K562 (cell line): ENCODE measurements at regions not wholly inside any gene's neighbourhood (a gene's known extent, or its start where the extent isn't known, plus 50 kb on each side); places are given as distances from the start of the nearest gene placed in this dataset.

Source experiments
- ATAC-seq: fragments of 200-7000 bp; cut with Tn5 transposase; 3 replicates; pipeline ENCODE4 v1.9.1; 2020; ENCODE audit warnings: moderate library complexity
- BruUV-seq: library from RNA; stranded (reverse); fragments of 400-500 nt; replicated peaks from 2 replicates; lab custom pipeline; 2021; lab: Mats Ljungman, UMichigan
- CTCF ChIA-PET: fragments of 300-600 bp; formaldehyde crosslinking; extraction: SDS; loops from one replicate; lab custom pipeline; 2021; ENCODE audit warnings: low intra/inter-chr PET ratio; lab: Yijun Ruan, JAX
- POLR2A ChIA-PET: fragments of 300-600, 350-650 bp; sonication (Branson Sonifier 250); formaldehyde crosslinking; extraction: SDS; loops from one replicate; lab custom pipeline; 2021; ENCODE audit warnings: antibody characterized with exemption, inconsistent platforms; lab: Yijun Ruan, JAX
- DNase-seq, 4 experiments: peaks; one replicate each; pipeline versions ENCODE4 v3.0.0 to v3.0.0-alpha.2; 2011 to 2018; ENCODE audit warnings: low spot score in 3 of 4, mixed read lengths in 3 of 4; ENCODE audit errors: extremely low read depth in 1 of 4
- FAIRE-seq: peaks from 2 replicates; lab custom pipeline; 2011; peaks lifted over from hg19 to GRCh38; lab: Jason Lieb, UNC
- H2AFZ ChIP-seq: 2 replicates; pipeline ENCODE4 v1.6.0; 2011; ENCODE audit warnings: low read depth, low read length, control low read depth, inconsistent platforms
- H3K27ac ChIP-seq: fragments of 200-600 bp; 3 replicates; pipeline ENCODE4 v1.8.0; 2011; ENCODE audit warnings: low read depth, mild to moderate bottlenecking, control low read depth, inconsistent platforms, low read length, moderate library complexity, mixed read lengths; ENCODE audit errors: extremely low read depth
- H3K27me3 ChIP-seq, 2 experiments: fragments of 300-600 bp in 1 of 2; 2 replicates in 1 of 2; 3 replicates in 1 of 2; pipeline versions ENCODE4 v1.6.0 to v1.8.0; 2011; ENCODE audit warnings: inconsistent platforms in 2 of 2, low read length in 2 of 2, mild to moderate bottlenecking in 1 of 2, mixed read lengths in 1 of 2, moderate library complexity in 1 of 2; ENCODE audit not compliant: control insufficient read depth in 2 of 2, insufficient read depth in 2 of 2
- H3K36me3 ChIP-seq: fragments of 300-600 bp; 3 replicates; pipeline ENCODE4 v1.8.0; 2011; ENCODE audit warnings: mild to moderate bottlenecking, low read length, inconsistent platforms; ENCODE audit not compliant: control insufficient read depth, insufficient read depth
- H3K4me1 ChIP-seq, 2 experiments: fragments of 200-600 bp in 1 of 2; replicated peaks in 1 of 2; 2 replicates in 1 of 2; 3 replicates in 1 of 2; pipeline versions ENCODE4 v1.5.1 to v1.8.0; 2011; ENCODE audit warnings: inconsistent platforms in 2 of 2, low read length in 2 of 2, mild to moderate bottlenecking in 1 of 2, mixed read lengths in 1 of 2, moderate library complexity in 1 of 2; ENCODE audit not compliant: control insufficient read depth in 2 of 2, insufficient read depth in 2 of 2
- H3K4me2 ChIP-seq: 2 replicates; pipeline ENCODE4 v1.6.1; 2011; ENCODE audit warnings: low read length, control low read depth, inconsistent platforms, mixed read lengths; ENCODE audit not compliant: insufficient read depth
- H3K4me3 ChIP-seq: fragments of 200-600 bp; sonication (generic), shearing (Covaris generic); 2 replicates; pipeline ENCODE4 v1.5.1; 2016; ENCODE audit warnings: control low read depth, inconsistent platforms
- H3K79me2 ChIP-seq: fragments of 200-600 bp; 3 replicates; pipeline ENCODE4 v1.8.0; 2011; ENCODE audit warnings: low read length, inconsistent platforms; ENCODE audit not compliant: control insufficient read depth, insufficient read depth
- H3K9ac ChIP-seq, 2 experiments: 2 replicates each; pipeline versions ENCODE4 v1.6.0 to v1.6.1; 2011; ENCODE audit warnings: low read depth in 2 of 2, low read length in 2 of 2, control low read depth in 1 of 2, inconsistent platforms in 1 of 2, mild to moderate bottlenecking in 1 of 2, mixed read lengths in 1 of 2; ENCODE audit not compliant: insufficient read depth in 1 of 2
- H3K9me1 ChIP-seq: one replicate; pipeline ENCODE4 v1.6.0; 2011; ENCODE audit warnings: inconsistent platforms, mild to moderate bottlenecking, low read length, moderate library complexity; ENCODE audit not compliant: control insufficient read depth, insufficient read depth
- H3K9me3 ChIP-seq: replicated peaks from 2 replicates; pipeline ENCODE4 v1.5.1; 2011; ENCODE audit warnings: low read depth, low read length, inconsistent platforms; ENCODE audit not compliant: control insufficient read depth, insufficient read depth
- H4K20me1 ChIP-seq: replicated peaks from 2 replicates; pipeline ENCODE4 v1.6.1; 2011; ENCODE audit warnings: low read length, inconsistent platforms, mixed read lengths; ENCODE audit not compliant: control insufficient read depth, insufficient read depth
- BRD9 ChIP-seq: fragments of 450-650 bp; IDR thresholded peaks from 2 replicates; pipeline ENCODE4 v1.6.1; 2018; ENCODE audit warnings: low read depth; ENCODE audit not compliant: partially characterized antibody
- CREBBP ChIP-seq: IDR thresholded peaks from one replicate; pipeline ENCODE4 v1.6.1; 2012; ENCODE audit warnings: low read depth, mild to moderate bottlenecking, control low read depth, inconsistent platforms, low read length
- DIDO1 ChIP-seq: fragments of 450-650 bp; IDR thresholded peaks from 2 replicates; pipeline ENCODE4 v1.6.1; 2016; ENCODE audit warnings: low read depth, missing biosample characterization, missing genetic modification characterization
- EP400 ChIP-seq: fragments of 450-650 bp; IDR thresholded peaks from 2 replicates; pipeline ENCODE4 v1.6.1; 2017; ENCODE audit warnings: antibody characterized with exemption, mild to moderate bottlenecking, moderate library complexity
- FOXK1 ChIP-seq: sonication (generic); formaldehyde crosslinking; IDR thresholded peaks from 2 replicates; pipeline ENCODE4 v1.8.0; 2022; ENCODE audit warnings: missing genetic modification reagents, mild to moderate bottlenecking, borderline replicate concordance
- HLTF ChIP-seq: fragments of 450-650 bp; IDR thresholded peaks from 2 replicates; pipeline ENCODE4 v1.6.1; 2016
- MECOM ChIP-seq: fragments of 250-450 bp; sonication (Bioruptor Pico); IDR thresholded peaks from 2 replicates; pipeline ENCODE4 v1.8.0; 2022; ENCODE audit warnings: inconsistent platforms
- NFE2L1 ChIP-seq: fragments of 450-650 bp; IDR thresholded peaks from 2 replicates; pipeline ENCODE4 v1.6.1; 2016; ENCODE audit warnings: missing genetic modification characterization, low read depth, mild to moderate bottlenecking, missing compliant biosample characterization, moderate library complexity, borderline replicate concordance
- NONO ChIP-seq, 2 experiments: fragments of 200-400 bp in 1 of 2; fragments of 450-650 bp in 1 of 2; formaldehyde crosslinking in 1 of 2; IDR thresholded peaks; 2 replicates each; pipeline ENCODE4 v1.6.1; 2017; ENCODE audit warnings: low read depth in 2 of 2, mild to moderate bottlenecking in 2 of 2, moderate library complexity in 2 of 2, low read length in 1 of 2
- POLR2B ChIP-seq: fragments of 450-650 bp; IDR thresholded peaks from 2 replicates; pipeline ENCODE4 v1.6.1; 2018; ENCODE audit warnings: low read depth; ENCODE audit not compliant: partially characterized antibody
- ZNF354B ChIP-seq: fragments of 250-450 bp; sonication (Bioruptor Pico); IDR thresholded peaks from 2 replicates; pipeline ENCODE4 v1.4.0; 2020
- WGBS: fragments of 100-300 bp; shearing (Covaris generic); methylation state at CpG from one replicate; pipeline ENCODE4 v1.1.6; 2016; ENCODE audit warnings: low coverage, mixed read lengths; ENCODE audit not compliant: insufficient coverage; ENCODE audit errors: missing lambda C conversion rate; 5-methylcytosine and 5-hydroxymethylcytosine counted together
- in situ Hi-C: fragments of 300-500 bp; cut with MboI; formaldehyde crosslinking; loops from 4 replicates; pipeline ENCODE4 v1.15.0; 2018; ENCODE audit warnings: inconsistent platforms, mixed read lengths
- intact Hi-C: fragments of 100-400 bp; cut with micrococcal nuclease; formaldehyde crosslinking; loops from 2 replicates; pipeline ENCODE4 v1.14.2; 2022
- TF ChIP-seq, protein P1 (sequence below): sonication (generic); formaldehyde crosslinking; IDR thresholded peaks from 2 replicates; pipeline ENCODE4 v1.8.0; 2023; ENCODE audit warnings: missing genetic modification reagents, mild to moderate bottlenecking, borderline replicate concordance
- TF ChIP-seq, protein P2 (sequence below): fragments of 250-450 bp; sonication (Bioruptor Pico); IDR thresholded peaks from 2 replicates; pipeline ENCODE4 v1.9.0; 2021; ENCODE audit warnings: mild to moderate bottlenecking, inconsistent platforms

DNA sequence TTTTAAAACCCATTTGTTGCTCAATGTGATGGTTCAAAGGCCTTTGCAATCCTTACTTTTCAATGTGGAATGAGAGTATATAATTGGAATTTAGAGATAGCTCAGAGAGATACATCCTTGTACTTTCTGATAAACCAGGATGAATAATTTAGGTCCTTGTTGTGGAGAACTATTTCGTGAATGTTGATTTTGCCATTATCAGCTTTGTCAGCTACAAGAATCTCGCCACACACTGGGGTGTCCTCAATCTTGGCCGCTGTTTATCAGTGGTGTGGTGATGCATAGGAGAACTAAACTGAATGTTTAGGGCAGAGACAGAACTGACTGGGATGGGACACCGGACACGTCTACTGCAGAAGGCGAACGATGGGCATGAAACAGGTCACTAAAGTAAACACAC lies 111.2 kb upstream of the SLC35B3 start:
- POLR2A ChIA-PET, result no interaction called here
- 2% methylated on average over 7 of the region's 7 CpGs for WGBS

More for the DNA sequence above, 111.2 kb upstream of the SLC35B3 start:
- no peaks in the 10 kb centered on the region for H3K27me3 ChIP-seq
- no TSS peak for BruUV-seq
- intact Hi-C loops, result no loop called here
- no peak overlapping the region for H3K9ac ChIP-seq
- no peaks in the 10 kb centered on the region for H3K4me1 ChIP-seq
- no peak for DNase-seq
- no peak for TF ChIP-seq POLR2B
- no peak for TF ChIP-seq NONO (IDR thresholded peaks at IDR 0.05; ENCODE audit: low read depth in 2 of 2, low read length in 1 of 2)
- no peak for TF ChIP-seq NFE2L1 (tag)
- no peak for TF ChIP-seq DIDO1 (tag)
- TF ChIP-seq ZNF354B, result no peak
- TF ChIP-seq HLTF, result no peak
- no peak for TF ChIP-seq CREBBP
- TF ChIP-seq BRD9, result no peak
- TF ChIP-seq, protein P1, sequence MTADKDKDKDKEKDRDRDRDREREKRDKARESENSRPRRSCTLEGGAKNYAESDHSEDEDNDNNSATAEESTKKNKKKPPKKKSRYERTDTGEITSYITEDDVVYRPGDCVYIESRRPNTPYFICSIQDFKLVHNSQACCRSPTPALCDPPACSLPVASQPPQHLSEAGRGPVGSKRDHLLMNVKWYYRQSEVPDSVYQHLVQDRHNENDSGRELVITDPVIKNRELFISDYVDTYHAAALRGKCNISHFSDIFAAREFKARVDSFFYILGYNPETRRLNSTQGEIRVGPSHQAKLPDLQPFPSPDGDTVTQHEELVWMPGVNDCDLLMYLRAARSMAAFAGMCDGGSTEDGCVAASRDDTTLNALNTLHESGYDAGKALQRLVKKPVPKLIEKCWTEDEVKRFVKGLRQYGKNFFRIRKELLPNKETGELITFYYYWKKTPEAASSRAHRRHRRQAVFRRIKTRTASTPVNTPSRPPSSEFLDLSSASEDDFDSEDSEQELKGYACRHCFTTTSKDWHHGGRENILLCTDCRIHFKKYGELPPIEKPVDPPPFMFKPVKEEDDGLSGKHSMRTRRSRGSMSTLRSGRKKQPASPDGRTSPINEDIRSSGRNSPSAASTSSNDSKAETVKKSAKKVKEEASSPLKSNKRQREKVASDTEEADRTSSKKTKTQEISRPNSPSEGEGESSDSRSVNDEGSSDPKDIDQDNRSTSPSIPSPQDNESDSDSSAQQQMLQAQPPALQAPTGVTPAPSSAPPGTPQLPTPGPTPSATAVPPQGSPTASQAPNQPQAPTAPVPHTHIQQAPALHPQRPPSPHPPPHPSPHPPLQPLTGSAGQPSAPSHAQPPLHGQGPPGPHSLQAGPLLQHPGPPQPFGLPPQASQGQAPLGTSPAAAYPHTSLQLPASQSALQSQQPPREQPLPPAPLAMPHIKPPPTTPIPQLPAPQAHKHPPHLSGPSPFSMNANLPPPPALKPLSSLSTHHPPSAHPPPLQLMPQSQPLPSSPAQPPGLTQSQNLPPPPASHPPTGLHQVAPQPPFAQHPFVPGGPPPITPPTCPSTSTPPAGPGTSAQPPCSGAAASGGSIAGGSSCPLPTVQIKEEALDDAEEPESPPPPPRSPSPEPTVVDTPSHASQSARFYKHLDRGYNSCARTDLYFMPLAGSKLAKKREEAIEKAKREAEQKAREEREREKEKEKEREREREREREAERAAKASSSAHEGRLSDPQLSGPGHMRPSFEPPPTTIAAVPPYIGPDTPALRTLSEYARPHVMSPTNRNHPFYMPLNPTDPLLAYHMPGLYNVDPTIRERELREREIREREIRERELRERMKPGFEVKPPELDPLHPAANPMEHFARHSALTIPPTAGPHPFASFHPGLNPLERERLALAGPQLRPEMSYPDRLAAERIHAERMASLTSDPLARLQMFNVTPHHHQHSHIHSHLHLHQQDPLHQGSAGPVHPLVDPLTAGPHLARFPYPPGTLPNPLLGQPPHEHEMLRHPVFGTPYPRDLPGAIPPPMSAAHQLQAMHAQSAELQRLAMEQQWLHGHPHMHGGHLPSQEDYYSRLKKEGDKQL (CRISPR knock-in tag), result no peak
- no peak for TF ChIP-seq MECOM (CRISPR knock-in tag)
- TF ChIP-seq EP400, result no peak
- TF ChIP-seq, protein P2, sequence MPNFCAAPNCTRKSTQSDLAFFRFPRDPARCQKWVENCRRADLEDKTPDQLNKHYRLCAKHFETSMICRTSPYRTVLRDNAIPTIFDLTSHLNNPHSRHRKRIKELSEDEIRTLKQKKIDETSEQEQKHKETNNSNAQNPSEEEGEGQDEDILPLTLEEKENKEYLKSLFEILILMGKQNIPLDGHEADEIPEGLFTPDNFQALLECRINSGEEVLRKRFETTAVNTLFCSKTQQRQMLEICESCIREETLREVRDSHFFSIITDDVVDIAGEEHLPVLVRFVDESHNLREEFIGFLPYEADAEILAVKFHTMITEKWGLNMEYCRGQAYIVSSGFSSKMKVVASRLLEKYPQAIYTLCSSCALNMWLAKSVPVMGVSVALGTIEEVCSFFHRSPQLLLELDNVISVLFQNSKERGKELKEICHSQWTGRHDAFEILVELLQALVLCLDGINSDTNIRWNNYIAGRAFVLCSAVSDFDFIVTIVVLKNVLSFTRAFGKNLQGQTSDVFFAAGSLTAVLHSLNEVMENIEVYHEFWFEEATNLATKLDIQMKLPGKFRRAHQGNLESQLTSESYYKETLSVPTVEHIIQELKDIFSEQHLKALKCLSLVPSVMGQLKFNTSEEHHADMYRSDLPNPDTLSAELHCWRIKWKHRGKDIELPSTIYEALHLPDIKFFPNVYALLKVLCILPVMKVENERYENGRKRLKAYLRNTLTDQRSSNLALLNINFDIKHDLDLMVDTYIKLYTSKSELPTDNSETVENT (CRISPR knock-in tag), result no peak
- TF ChIP-seq FOXK1 (CRISPR knock-in tag), result no peak
- in situ Hi-C loops, result no loop called here
- no peaks in the 10 kb centered on the region for H3K79me2 ChIP-seq
- ATAC-seq, result no peak
- peaks cover 2% of the 10 kb centered on the region; the same call in 1 of the 2 replicates for H3K9me3 ChIP-seq
- no peak overlapping the region for H3K4me2 ChIP-seq
- no peaks in the 10 kb centered on the region for H4K20me1 ChIP-seq
- CTCF ChIA-PET, result no interaction called here
- FAIRE-seq, result no peak
- H2AFZ ChIP-seq, result no peak overlapping the region
- no peak overlapping the region for H3K27ac ChIP-seq
- no peaks in the 10 kb centered on the region for H3K9me1 ChIP-seq
- H3K36me3 ChIP-seq, result no peaks in the 10 kb centered on the region
- H3K4me3 ChIP-seq, result no peak overlapping the region
